Omental fat pad (tissue), 3 donors: ENCODE measurements at regions not wholly inside any gene's neighbourhood (a gene's known extent, or its start where the extent isn't known, plus 50 kb on each side); places are given as distances from the start of the nearest gene placed in this dataset.

Source experiments
- ATAC-seq: fragments of 150-250 bp; one replicate; pipeline ENCODE4 v1.9.1; 2016; ENCODE audit warnings: mild to moderate bottlenecking, moderate library complexity; ENCODE audit not compliant: low FRiP score
- DNase-seq: peaks from one replicate; pipeline ENCODE4 v3.0.0-alpha.2; 2019; ENCODE audit warnings: low spot score
- CTCF ChIP-seq, 3 donors: fragments of 450-650 bp; IDR thresholded peaks; one replicate each; pipeline ENCODE4 v1.5.1; 2016 to 2017; ENCODE audit warnings: antibody characterized with exemption in 3 of 3, mild to moderate bottlenecking in 3 of 3, moderate library complexity in 2 of 3

GRCh38 chr14:65153101-65153500, 50.8 kb upstream of the MAX start:
- no peak for DNase-seq
- no peak for ATAC-seq
- TF ChIP-seq CTCF (IDR thresholded peaks at IDR 0.05), result no peak

GRCh38 chr14:65156568-65157366, 54.5 kb upstream of the MAX start:
- ATAC-seq, result peak; percentile 85
- no peak for TF ChIP-seq CTCF (IDR thresholded peaks at IDR 0.05)
- no peak for DNase-seq

- TF ChIP-seq CTCF (IDR thresholded peaks at IDR 0.05), result no peak
- ATAC-seq, result no peak
- DNase-seq, result no peak
These were observed 57.2 kb upstream of the MAX start for GRCh38 chr14:65159281-65160062.

GRCh38 chr14:65160091-65160490, 57.8 kb upstream of the MAX start:
- TF ChIP-seq CTCF (IDR thresholded peaks at IDR 0.05), result no peak
- no peak for ATAC-seq

GRCh38 chr14:65162031-65162430, 59.7 kb upstream of the MAX start:
- no peak for ATAC-seq
- no peak for TF ChIP-seq CTCF (IDR thresholded peaks at IDR 0.05)
- no peak for DNase-seq

More at GRCh38 chr14:65160091-65160490, 57.8 kb upstream of the MAX start:
- DNase-seq, result no peak

- ATAC-seq (no peak), DNase-seq (no peak)
- peak in 1 of 3 donors; percentile 13 for TF ChIP-seq CTCF (IDR thresholded peaks at IDR 0.05)
These were observed 61.9 kb upstream of the MAX start for GRCh38 chr14:65164068-65164824.
